Chondrocyte (in vitro differentiated cells): ENCODE measurements at regions not wholly inside any gene's neighbourhood (a gene's known extent, or its start where the extent isn't known, plus 50 kb on each side); places are given as distances from the start of the nearest gene placed in this dataset.

Experiments used
- DNase-seq: peaks from one replicate; pipeline ENCODE4 v3.0.0; 2021; ENCODE audit warnings: mixed read lengths, low spot score
- H3K27ac Mint-ChIP-seq: one replicate; pipeline ENCODE4 v1.8.0; 2021; ENCODE audit warnings: mild to moderate bottlenecking, moderate library complexity, mixed read lengths; ENCODE audit not compliant: unreplicated experiment
- H3K27me3 Mint-ChIP-seq: 2 replicates; pipeline ENCODE4 v1.8.0; 2021; ENCODE audit warnings: low read depth, mixed read lengths
- H3K36me3 Mint-ChIP-seq: 2 replicates; pipeline ENCODE4 v1.8.0; 2021; ENCODE audit warnings: low read depth, mixed read lengths
- H3K4me1 Mint-ChIP-seq: 2 replicates; pipeline ENCODE4 v1.8.0; 2021; ENCODE audit warnings: low read depth, mild to moderate bottlenecking, mixed read lengths
- H3K4me3 Mint-ChIP-seq: one replicate; pipeline ENCODE4 v1.8.0; 2021; ENCODE audit warnings: mild to moderate bottlenecking, moderate library complexity, mixed read lengths; ENCODE audit not compliant: unreplicated experiment
- H3K9me3 Mint-ChIP-seq: 2 replicates; pipeline ENCODE4 v1.8.0; 2021; ENCODE audit warnings: low read depth, mixed read lengths
- TF ChIP-seq, protein P1 (sequence below): fragments of 200-600 bp; sonication (generic); IDR thresholded peaks from 2 replicates; pipeline ENCODE4 v1.5.0; 2021; ENCODE audit warnings: antibody characterized with exemption, mild to moderate bottlenecking, moderate library complexity

DNA sequence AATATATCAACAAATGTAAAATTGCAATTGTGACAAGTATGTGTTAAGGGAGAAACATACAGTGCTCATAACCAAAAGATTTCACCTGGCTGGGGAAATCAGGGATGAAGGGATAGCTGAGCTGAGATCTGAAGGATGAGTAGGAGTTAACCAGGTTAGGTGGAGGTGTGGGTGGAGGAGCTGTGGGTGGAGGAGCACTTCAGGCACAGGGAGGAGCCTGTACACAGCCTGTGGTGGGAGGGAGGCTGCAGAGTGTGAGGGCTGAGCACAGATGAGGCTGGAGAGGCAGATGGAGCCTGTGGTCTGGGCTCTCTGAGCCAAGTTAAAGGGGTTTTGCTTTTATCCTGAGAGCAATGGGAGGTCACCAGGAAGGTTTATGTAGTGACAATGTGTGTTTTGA lies 111.9 kb downstream of the XCL2 start:
- no peak overlapping the region for H3K27ac Mint-ChIP-seq
- peaks cover 1% of the 10 kb centered on the region for H3K36me3 Mint-ChIP-seq
- no peak overlapping the region for H3K4me3 Mint-ChIP-seq
- no peak for DNase-seq
- TF ChIP-seq, protein P1, sequence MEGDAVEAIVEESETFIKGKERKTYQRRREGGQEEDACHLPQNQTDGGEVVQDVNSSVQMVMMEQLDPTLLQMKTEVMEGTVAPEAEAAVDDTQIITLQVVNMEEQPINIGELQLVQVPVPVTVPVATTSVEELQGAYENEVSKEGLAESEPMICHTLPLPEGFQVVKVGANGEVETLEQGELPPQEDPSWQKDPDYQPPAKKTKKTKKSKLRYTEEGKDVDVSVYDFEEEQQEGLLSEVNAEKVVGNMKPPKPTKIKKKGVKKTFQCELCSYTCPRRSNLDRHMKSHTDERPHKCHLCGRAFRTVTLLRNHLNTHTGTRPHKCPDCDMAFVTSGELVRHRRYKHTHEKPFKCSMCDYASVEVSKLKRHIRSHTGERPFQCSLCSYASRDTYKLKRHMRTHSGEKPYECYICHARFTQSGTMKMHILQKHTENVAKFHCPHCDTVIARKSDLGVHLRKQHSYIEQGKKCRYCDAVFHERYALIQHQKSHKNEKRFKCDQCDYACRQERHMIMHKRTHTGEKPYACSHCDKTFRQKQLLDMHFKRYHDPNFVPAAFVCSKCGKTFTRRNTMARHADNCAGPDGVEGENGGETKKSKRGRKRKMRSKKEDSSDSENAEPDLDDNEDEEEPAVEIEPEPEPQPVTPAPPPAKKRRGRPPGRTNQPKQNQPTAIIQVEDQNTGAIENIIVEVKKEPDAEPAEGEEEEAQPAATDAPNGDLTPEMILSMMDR = no peak
- H3K4me1 Mint-ChIP-seq = peaks cover 7% of the 10 kb centered on the region
- peaks cover 8% of the 10 kb centered on the region for H3K27me3 Mint-ChIP-seq
- no peaks in the 10 kb centered on the region for H3K9me3 Mint-ChIP-seq

DNA sequence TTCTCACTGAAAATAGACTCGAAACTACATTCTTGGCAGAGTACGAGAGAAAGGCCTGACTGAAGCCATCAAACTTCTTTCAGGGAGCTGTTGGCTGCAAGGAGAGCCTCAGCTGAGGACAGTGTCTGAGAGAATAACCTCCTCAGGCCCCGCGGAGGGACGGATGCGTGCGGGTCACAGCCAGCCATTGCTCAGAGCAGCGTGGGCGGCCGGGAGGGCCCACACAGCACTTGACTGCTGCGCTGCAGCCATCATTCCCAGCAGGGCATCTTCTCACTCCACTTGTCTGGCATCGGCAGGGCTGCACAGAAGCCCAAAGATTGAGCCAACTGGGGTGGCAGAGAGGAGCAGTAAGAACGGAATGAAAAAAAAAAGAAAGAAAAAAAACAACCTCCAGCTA lies 113.5 kb downstream of the XCL2 start:
- Mint-ChIP-seq H3K9me3 (no peaks in the 10 kb centered on the region), H3K4me3 (no peak overlapping the region), H3K27ac (no peak overlapping the region), H3K36me3 (peaks cover 1% of the 10 kb centered on the region), H3K27me3 (peaks cover 8% of the 10 kb centered on the region), H3K4me1 (peaks cover 7% of the 10 kb centered on the region)
- DNase-seq = no peak
- TF ChIP-seq, protein P1 = no peak

DNA sequence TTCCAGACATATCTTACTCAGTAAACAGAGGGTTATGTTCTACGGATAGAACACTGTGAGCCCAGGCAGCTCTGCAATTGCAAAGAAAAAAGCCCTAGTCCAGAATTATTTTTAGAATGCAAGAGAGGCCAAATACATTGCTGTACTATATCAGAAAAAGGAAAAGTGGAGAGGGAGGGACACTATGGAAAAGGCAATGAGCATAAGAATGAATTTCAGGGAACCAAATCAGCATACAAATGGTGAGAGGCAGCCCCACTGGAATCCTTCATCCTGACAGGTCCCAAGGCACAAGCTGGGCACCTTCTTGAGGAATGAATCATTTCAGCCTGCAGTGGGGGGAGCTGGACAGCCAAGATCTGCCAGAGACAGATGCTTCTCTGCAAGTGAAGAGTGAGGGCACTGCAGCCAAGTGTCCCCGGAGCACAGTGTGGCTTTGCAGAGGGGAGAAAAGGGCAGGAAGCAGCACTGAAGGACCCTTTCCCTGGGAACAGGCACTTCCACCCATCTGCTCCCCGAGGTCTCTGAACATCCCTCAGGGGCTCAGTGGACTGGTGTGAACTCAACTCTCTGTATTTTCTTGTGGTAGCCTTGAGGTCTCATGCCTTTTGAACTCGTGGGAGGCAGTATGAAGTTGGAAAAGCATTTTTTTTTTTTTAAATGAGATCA lies 115.6 kb downstream of the XCL2 start:
- no peaks in the 10 kb centered on the region for H3K9me3 Mint-ChIP-seq
- TF ChIP-seq, protein P1 = no peak
- H3K4me1 Mint-ChIP-seq = peaks cover 7% of the 10 kb centered on the region
- H3K4me3 Mint-ChIP-seq = no peak overlapping the region
- H3K36me3 Mint-ChIP-seq = no peaks in the 10 kb centered on the region
- H3K27me3 Mint-ChIP-seq = peaks cover 1% of the 10 kb centered on the region
- DNase-seq = no peak
- H3K27ac Mint-ChIP-seq = peak overlapping the region; percentile 42

DNA sequence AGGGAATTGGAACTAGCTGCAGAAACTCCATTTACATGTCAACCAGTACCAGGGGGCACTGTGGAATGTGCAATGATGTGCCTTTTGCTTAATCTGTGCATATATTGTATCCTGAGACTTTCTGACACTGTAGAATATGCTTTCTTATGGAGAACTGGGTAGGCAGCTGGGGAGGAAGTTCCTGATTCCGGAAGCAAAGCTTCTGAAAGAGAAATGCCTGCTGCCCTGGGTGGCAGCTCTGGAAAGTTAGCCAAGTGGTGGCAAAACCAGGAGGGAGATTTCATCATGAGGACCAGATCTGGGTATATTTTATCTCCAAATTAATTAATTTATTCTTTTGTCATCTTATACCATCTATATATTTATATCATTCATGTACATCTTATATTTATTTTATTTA lies 116.7 kb downstream of the XCL2 start:
- no peak for DNase-seq
- Mint-ChIP-seq H3K4me1 (peaks cover 7% of the 10 kb centered on the region), H3K9me3 (no peaks in the 10 kb centered on the region), H3K36me3 (no peaks in the 10 kb centered on the region), H3K4me3 (no peak overlapping the region), H3K27me3 (no peaks in the 10 kb centered on the region), H3K27ac (no peak overlapping the region)
- TF ChIP-seq, protein P1 = no peak

DNA sequence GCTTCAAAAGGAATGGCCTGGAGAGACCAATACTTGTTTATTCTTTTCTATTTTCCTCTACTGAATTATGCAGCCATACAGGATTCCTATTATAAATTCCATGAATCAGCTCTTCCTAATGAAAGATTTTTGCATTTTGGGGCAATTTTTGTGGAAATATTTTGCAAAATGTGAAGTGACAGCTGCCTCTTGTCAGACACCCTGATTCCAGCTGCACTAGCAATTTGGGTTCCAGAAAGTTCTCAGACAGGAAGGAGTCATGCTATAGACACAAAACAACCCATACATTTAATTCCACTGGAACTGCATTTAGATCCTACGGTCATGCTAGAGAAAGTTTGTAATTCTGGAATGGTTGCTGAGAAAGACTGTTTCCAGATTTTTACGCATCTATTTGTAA lies 119.5 kb downstream of the XCL2 start:
- no peaks in the 10 kb centered on the region for H3K36me3 Mint-ChIP-seq
- no peak overlapping the region for H3K27ac Mint-ChIP-seq
- no peak overlapping the region for H3K4me3 Mint-ChIP-seq
- TF ChIP-seq, protein P1 = no peak
- no peaks in the 10 kb centered on the region for H3K9me3 Mint-ChIP-seq
- DNase-seq = no peak
- H3K4me1 Mint-ChIP-seq = peaks cover 11% of the 10 kb centered on the region
- H3K27me3 Mint-ChIP-seq = no peaks in the 10 kb centered on the region
